ENCODE measurements at regions not wholly inside any gene's neighbourhood (a gene's known extent, or its start where the extent isn't known, plus 50 kb on each side); places are given as distances from the start of the nearest gene placed in this dataset.

- no peak for DNase-seq (ENCODE audit: low spot score in 2 of 2, unreplicated experiment in 2 of 2)
- H3K27ac Mint-ChIP-seq, result no peak overlapping the region
- TF ChIP-seq CTCF (IDR thresholded peaks at IDR 0.05; ENCODE audit: unreplicated experiment), result no peak
- H3K4me3 Mint-ChIP-seq, result no peak overlapping the region
- no peaks in the 10 kb centered on the region for H3K27me3 Mint-ChIP-seq (ENCODE audit: low read depth)
- H3K36me3 Mint-ChIP-seq, result no peaks in the 10 kb centered on the region
- H3K4me1 Mint-ChIP-seq, result no peaks in the 10 kb centered on the region
- H3K9me3 Mint-ChIP-seq, result peaks cover 73% of the 10 kb centered on the region
These were observed 61.4 kb upstream of the MOCS1 start for GRCh38 chr6:39995633-39996032.

- Mint-ChIP-seq H3K4me1 (no peaks in the 10 kb centered on the region), H3K27me3 (ENCODE audit: low read depth) (no peaks in the 10 kb centered on the region), H3K4me3 (no peak overlapping the region), H3K27ac (no peak overlapping the region), H3K36me3 (no peaks in the 10 kb centered on the region), H3K9me3 (peaks cover 53% of the 10 kb centered on the region)
- no peak for DNase-seq (ENCODE audit: low spot score in 2 of 2, unreplicated experiment in 2 of 2)
- TF ChIP-seq CTCF (IDR thresholded peaks at IDR 0.05; ENCODE audit: unreplicated experiment), result no peak
These were observed 58.8 kb upstream of the MOCS1 start for GRCh38 chr6:39992861-39993622.
